Endothelial cell (in vitro differentiated cells): ENCODE measurements at regions not wholly inside any gene's neighbourhood (a gene's known extent, or its start where the extent isn't known, plus 50 kb on each side); places are given as distances from the start of the nearest gene placed in this dataset.

ENCODE experiments used
- DNase-seq: peaks from one replicate; pipeline ENCODE4 v3.0.0; 2021; ENCODE audit warnings: low spot score
- H3K27ac Mint-ChIP-seq: one replicate; pipeline ENCODE4 v1.8.0; 2021; ENCODE audit warnings: mixed read lengths, inconsistent platforms; ENCODE audit not compliant: unreplicated experiment
- H3K27me3 Mint-ChIP-seq: one replicate; pipeline ENCODE4 v1.8.0; 2021; ENCODE audit warnings: mild to moderate bottlenecking, moderate library complexity, mixed read lengths, inconsistent platforms; ENCODE audit not compliant: unreplicated experiment
- H3K36me3 Mint-ChIP-seq: one replicate; pipeline ENCODE4 v1.8.0; 2021; ENCODE audit warnings: mild to moderate bottlenecking, low read depth, mixed read lengths, inconsistent platforms; ENCODE audit not compliant: unreplicated experiment
- H3K4me1 Mint-ChIP-seq: one replicate; pipeline ENCODE4 v1.8.0; 2021; ENCODE audit warnings: mild to moderate bottlenecking, mixed read lengths, inconsistent platforms; ENCODE audit not compliant: unreplicated experiment
- H3K4me3 Mint-ChIP-seq: one replicate; pipeline ENCODE4 v1.8.0; 2021; ENCODE audit warnings: mild to moderate bottlenecking, mixed read lengths, inconsistent platforms; ENCODE audit not compliant: unreplicated experiment
- H3K9me3 Mint-ChIP-seq: one replicate; pipeline ENCODE4 v1.8.0; 2021; ENCODE audit warnings: mixed read lengths, inconsistent platforms; ENCODE audit not compliant: unreplicated experiment
- CTCF ChIP-seq: fragments of 200-600 bp; sonication (generic); IDR thresholded peaks from one replicate; pipeline ENCODE4 v1.5.0; 2021; ENCODE audit warnings: antibody characterized with exemption; ENCODE audit not compliant: unreplicated experiment

DNA sequence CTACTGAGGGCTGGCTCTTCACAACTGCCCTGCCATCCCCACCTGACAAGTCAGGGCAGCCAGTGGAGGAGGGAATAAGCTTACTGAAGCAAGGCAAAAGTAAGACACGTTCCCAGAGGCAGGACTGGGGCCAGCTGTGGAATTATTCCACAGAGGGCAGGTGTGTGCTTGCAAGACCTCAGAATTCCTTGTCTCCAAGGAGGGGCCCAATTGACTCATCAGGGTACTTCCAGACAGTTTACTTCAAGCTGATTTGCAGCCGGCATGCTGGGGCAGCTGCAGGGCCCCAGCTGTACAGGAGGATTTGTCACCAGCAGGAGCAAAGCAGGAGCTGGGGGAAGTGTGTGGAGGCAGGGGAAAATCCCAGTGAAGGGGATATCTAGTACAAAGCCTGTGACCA lies 167.5 kb upstream of the CAMK1G start:
- peaks cover 3% of the 10 kb centered on the region for H3K4me1 Mint-ChIP-seq
- no peaks in the 10 kb centered on the region for H3K27me3 Mint-ChIP-seq
- no peak for TF ChIP-seq CTCF
- no peak overlapping the region for H3K4me3 Mint-ChIP-seq
- no peak overlapping the region for H3K27ac Mint-ChIP-seq
- no peaks in the 10 kb centered on the region for H3K9me3 Mint-ChIP-seq
- no peak for DNase-seq
- H3K36me3 Mint-ChIP-seq: no peaks in the 10 kb centered on the region

GRCh38 chr1:209416716-209417115 lies 166.8 kb upstream of the CAMK1G start:
- Mint-ChIP-seq H3K27me3 (no peaks in the 10 kb centered on the region), H3K36me3 (no peaks in the 10 kb centered on the region), H3K4me1 (no peaks in the 10 kb centered on the region), H3K27ac (no peak overlapping the region), H3K4me3 (no peak overlapping the region), H3K9me3 (no peaks in the 10 kb centered on the region)
- no peak for DNase-seq
- TF ChIP-seq CTCF: no peak

DNA sequence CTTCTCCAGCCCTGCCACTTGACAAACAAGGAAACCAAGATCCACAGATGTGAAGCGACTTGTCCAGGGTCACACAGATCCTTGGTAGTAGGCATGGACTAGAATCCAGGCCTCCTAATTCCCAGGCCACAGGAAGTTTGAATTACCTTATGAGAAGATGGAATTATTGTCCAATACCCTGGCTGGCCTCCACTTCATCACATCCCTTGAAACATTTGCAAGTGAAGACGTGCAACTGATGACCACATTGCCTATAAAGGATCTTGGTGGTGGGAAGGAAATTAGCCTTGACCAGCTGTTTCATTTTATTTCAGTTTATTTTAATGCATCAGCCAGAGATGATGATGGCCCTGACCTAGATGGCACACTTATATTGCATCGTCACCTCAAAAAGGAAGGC lies 165.8 kb upstream of the CAMK1G start:
- no peak for TF ChIP-seq CTCF
- DNase-seq: no peak

GRCh38 chr1:209420276-209420675 lies 163.2 kb upstream of the CAMK1G start:
- peaks cover 1% of the 10 kb centered on the region for H3K27me3 Mint-ChIP-seq
- TF ChIP-seq CTCF: no peak
- H3K9me3 Mint-ChIP-seq: no peaks in the 10 kb centered on the region
- H3K4me3 Mint-ChIP-seq: no peak overlapping the region
- H3K27ac Mint-ChIP-seq: no peak overlapping the region
- no peak for DNase-seq
- H3K4me1 Mint-ChIP-seq: no peaks in the 10 kb centered on the region
- no peaks in the 10 kb centered on the region for H3K36me3 Mint-ChIP-seq

More for the DNA sequence above, 165.8 kb upstream of the CAMK1G start:
- H3K9me3 Mint-ChIP-seq: no peaks in the 10 kb centered on the region
- H3K27ac Mint-ChIP-seq: no peak overlapping the region
- H3K4me1 Mint-ChIP-seq: no peaks in the 10 kb centered on the region
- no peaks in the 10 kb centered on the region for H3K27me3 Mint-ChIP-seq
- no peaks in the 10 kb centered on the region for H3K36me3 Mint-ChIP-seq
- H3K4me3 Mint-ChIP-seq: no peak overlapping the region

DNA sequence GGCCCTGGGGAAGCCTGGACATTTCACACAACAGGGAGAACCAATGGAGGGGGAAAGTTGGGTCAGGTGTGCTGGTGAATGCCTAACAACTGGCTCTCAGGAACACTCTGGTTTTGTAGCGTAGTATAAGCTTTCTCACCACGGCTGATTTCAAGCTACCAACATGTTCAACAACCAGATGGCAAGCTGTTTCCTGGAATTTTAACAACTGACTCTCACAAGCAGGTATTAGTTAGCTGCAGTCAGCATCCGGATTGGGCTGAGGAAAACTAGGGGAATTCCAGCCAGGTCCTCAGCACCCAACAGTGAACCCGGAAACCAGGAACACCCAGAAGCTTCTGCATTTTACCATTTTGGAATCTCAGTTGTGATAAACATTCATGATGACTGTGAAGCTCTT lies 162.3 kb upstream of the CAMK1G start:
- no peak for TF ChIP-seq CTCF
- no peak for DNase-seq
- Mint-ChIP-seq H3K27ac (no peak overlapping the region), H3K9me3 (no peaks in the 10 kb centered on the region), H3K36me3 (no peaks in the 10 kb centered on the region), H3K4me3 (no peak overlapping the region), H3K27me3 (peaks cover 1% of the 10 kb centered on the region), H3K4me1 (no peaks in the 10 kb centered on the region)
